ENCODE measurements at regions not wholly inside any gene's neighbourhood (a gene's known extent, or its start where the extent isn't known, plus 50 kb on each side); places are given as distances from the start of the nearest gene placed in this dataset.

- H3K27ac ChIP-seq, result no peak overlapping the region
- no peak for TF ChIP-seq CTCF (conservative IDR thresholded peaks at IDR 0.05)
Measured at GRCh38 chr21:25500598-25500997, 106.7 kb downstream of the MRPL39 start.

GRCh38 chr21:25496825-25497482 is 110.3 kb downstream of the MRPL39 start:
- no peak for TF ChIP-seq CTCF (conservative IDR thresholded peaks at IDR 0.05)
- no peak overlapping the region for H3K27ac ChIP-seq

GRCh38 chr21:25494804-25495203 is 112.5 kb downstream of the MRPL39 start:
- no peak overlapping the region for H3K27ac ChIP-seq
- no peak for TF ChIP-seq CTCF (conservative IDR thresholded peaks at IDR 0.05)

- no peak overlapping the region for H3K27ac ChIP-seq
- no peak for TF ChIP-seq CTCF (conservative IDR thresholded peaks at IDR 0.05)
Measured at GRCh38 chr21:25493722-25494121, 113.6 kb downstream of the MRPL39 start.

GRCh38 chr21:25491267-25491666 is 116.0 kb downstream of the MRPL39 start:
- no peak overlapping the region for H3K27ac ChIP-seq
- no peak for TF ChIP-seq CTCF (conservative IDR thresholded peaks at IDR 0.05)

GRCh38 chr21:25490742-25491141 is 116.5 kb downstream of the MRPL39 start:
- TF ChIP-seq CTCF (conservative IDR thresholded peaks at IDR 0.05), result no peak
- no peak overlapping the region for H3K27ac ChIP-seq

- no peak for TF ChIP-seq CTCF (conservative IDR thresholded peaks at IDR 0.05)
- no peak overlapping the region for H3K27ac ChIP-seq
Measured at GRCh38 chr21:25489673-25490072, 117.6 kb downstream of the MRPL39 start.

Data from VCaP (cell line).